NCI-H187 treated with DMSO at 0.1 percent for 48 hours (cell line): ENCODE measurements at regions not wholly inside any gene's neighbourhood (a gene's known extent, or its start where the extent isn't known, plus 50 kb on each side); places are given as distances from the start of the nearest gene placed in this dataset.

Experiments
- DNase-seq: peaks from one replicate; lab custom pipeline; 2025; lab: John Stamatoyannopoulos, UW

DNA sequence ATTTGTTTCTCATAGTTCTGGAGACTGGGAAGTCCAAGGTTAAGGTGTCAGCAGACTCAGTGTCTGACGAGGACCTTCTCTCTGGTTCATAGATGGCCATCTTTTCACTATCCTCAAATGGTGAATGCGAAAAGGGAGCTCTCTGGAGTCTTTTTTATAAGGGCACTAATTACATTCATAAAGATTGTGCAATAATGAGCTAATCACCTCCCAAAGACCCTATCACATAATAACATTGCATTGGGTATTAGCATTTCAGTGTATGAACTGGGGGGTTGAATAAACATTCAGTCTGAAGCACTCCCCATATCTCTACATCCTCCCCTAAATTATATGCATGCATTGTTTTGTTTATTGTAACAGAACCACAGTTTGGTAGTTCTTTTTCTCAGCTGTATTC is 1086.5 kb downstream of the CDH11 start:
- DNase-seq: no peak

DNA sequence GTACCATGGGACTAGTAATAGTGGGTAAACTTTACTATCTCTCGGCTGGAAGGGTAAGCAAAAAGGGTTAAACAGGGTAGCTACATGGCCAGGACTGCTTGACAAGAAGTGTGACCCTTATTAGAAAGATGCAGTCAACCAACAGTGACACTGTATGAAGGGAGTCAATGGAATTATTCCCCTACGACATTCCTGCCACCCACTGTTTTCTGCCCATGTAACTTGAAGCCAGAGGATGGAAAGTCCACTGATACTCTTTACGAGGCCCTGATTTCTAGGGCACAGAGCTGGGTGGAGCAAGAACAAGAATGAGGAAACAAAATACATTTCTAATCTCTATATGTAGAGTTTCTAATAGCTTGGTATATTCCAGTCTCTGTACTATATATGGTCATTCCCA is 1102.5 kb downstream of the CDH11 start:
- DNase-seq: no peak

DNA sequence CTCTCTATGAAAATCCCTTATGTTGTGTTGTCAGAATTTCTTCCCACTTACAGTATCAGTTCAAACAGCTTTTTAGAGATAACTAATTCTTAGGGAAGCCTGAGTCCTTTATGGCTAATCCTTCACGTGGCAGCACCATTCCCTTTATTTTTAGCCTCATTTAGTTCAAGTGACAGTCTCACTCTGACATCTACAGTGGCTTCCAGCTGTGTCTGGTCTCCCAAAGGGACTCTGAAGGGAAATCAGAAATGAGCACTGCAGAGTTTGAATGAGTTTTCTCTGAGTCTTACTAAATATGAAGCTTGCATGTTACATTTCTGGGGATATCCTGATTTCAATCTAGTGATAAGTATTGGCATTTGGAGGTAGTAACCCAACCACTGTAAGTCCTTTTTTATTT is 1104.1 kb downstream of the CDH11 start:
- DNase-seq: no peak

DNA sequence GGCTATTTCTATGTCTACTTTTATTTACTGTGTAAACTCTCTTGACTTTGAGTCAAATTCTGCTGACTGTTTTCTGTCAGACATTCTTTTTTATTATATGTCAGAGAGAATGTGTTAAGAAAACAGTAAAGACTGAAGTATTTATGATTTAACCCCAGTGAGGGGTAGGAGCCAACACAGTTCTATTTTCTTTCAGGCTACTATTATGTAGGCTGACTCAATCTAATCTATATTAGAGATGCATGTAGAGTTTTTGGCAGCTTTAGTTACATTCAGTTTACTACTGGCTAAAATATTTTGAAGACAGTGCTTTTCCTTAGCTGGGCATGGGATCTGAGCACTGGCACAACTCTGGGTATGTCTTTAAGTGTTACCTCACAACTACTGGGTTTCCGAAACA is 1108.0 kb downstream of the CDH11 start:
- no peak for DNase-seq

- DNase-seq: no peak
These were observed 1109.7 kb downstream of the CDH11 start for GRCh38 chr16:64012166-64012565.

- no peak for DNase-seq
These were observed 1110.2 kb downstream of the CDH11 start for GRCh38 chr16:64011650-64012049.

DNA sequence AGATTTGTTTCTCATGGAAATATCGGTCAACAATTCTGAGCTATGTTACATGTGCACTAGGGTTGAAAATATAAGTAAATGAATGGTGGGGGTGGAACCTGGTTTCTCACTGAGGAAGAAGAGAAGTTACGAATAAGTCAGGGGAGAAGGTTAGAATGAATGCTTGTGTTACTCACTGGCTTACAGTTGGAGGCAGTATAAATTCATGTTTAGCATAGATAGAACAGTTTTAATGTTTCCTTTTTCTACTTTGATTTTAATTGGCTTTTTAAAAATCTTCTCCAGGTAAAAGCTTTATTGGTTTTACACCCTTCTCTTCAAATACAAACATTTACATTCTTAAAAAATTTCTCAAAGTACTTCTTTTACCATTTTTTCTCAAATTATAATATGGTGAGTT is 1113.7 kb downstream of the CDH11 start:
- DNase-seq: no peak

GRCh38 chr16:64004116-64004515 is 1117.7 kb downstream of the CDH11 start:
- no peak for DNase-seq

DNA sequence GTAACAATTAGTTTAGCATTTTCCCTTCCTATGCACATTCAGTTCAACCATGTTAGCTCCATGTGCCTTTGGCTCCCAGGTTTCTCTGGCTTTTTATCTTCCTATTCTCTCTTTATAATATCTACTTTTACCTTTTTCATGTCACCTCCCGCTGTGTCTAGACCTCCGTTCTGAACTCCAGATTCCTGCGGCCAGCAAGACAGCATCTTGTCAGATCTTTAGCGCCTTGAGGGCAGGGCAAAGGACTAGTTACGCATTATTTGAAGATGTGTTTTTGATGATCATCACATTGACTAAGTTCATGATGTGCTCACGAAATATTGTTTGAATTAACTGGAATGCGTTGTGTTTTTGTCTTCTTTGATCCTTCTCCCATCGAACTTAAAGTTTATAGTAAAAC is 1126.8 kb downstream of the CDH11 start:
- DNase-seq: no peak

DNA sequence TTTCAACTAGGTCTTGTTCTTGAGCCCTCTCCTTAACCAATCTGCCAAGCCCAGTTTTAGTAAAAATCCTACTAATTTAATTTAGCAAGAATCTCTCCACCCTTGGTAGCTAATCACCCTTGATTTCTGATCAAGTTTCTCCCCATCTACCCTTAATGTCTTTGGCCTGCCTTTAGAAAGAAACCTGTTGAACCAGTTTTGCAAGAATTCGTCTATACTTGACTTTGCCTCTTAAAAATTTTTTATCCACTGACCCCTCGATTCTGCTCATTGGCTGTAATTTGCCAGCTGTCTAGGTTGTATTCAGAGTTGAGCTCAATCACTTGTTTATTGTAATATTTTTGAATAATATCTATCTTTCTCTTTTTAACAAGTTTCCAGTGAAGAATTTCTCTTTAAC is 1138.5 kb downstream of the CDH11 start:
- no peak for DNase-seq

DNA sequence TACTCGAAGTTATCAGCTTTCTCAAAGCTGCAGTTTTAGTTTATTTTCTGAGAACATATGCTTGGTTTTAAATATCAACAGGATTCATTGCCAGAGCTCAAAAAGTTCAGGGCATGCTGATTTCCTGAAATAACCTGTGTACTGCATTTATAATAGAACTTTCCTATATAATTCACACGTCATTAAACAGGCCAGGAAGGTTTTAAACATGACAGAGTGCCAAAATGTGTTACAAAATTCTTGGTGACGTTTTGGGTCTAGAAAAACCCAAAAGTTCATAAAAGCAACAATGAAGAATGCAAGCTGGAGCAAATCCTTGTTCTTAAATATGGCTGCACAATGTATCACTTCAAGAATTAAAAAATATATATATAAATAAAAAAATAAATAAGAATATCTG is 1139.1 kb downstream of the CDH11 start:
- no peak for DNase-seq

DNA sequence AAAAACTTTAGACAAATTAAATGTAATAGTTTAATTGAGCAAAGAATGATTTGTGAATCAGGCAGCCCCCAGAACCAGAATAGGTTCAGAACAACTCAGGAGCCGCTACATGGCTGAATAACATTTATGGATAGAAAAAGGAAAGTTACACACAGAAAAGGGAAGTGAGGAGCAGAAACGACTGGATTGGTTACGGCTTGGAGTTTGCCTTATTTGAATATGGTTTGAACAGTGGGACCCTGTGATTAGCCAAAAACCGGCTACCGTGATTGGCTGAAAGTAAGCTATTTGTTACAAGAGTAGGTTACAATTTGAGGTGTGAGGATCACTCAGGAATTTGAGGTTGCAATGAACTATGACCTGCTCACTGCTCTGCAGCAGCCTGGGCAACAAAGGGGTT is 1139.8 kb downstream of the CDH11 start:
- no peak for DNase-seq

DNA sequence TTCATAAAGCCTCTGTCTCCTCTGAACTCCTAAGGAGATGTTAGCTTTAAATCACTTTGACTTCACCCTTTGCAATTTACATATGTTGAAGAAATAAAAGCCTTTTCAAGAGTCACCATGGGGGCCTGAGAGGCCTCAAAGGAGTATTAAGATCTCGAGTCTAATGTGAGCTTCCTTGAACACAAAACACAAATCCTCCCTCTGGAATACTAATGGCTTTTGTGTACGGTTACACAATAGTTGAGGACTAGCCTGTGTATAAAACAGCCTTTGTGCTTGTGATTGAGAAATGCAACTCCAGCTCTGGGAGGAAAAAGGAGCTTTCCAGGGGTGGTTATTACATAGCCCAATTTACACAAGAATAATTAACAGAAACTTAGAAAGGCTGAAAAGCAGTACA is 1140.2 kb downstream of the CDH11 start:
- no peak for DNase-seq

GRCh38 chr16:63980763-63981162 is 1141.1 kb downstream of the CDH11 start:
- no peak for DNase-seq

GRCh38 chr16:63978240-63978639 is 1143.6 kb downstream of the CDH11 start:
- no peak for DNase-seq

- no peak for DNase-seq
These were observed 1145.5 kb downstream of the CDH11 start for GRCh38 chr16:63976345-63976744.

- no peak for DNase-seq
These were observed 1146.2 kb downstream of the CDH11 start for GRCh38 chr16:63975669-63976068.

GRCh38 chr16:63967966-63968365 is 1153.9 kb downstream of the CDH11 start:
- no peak for DNase-seq

DNA sequence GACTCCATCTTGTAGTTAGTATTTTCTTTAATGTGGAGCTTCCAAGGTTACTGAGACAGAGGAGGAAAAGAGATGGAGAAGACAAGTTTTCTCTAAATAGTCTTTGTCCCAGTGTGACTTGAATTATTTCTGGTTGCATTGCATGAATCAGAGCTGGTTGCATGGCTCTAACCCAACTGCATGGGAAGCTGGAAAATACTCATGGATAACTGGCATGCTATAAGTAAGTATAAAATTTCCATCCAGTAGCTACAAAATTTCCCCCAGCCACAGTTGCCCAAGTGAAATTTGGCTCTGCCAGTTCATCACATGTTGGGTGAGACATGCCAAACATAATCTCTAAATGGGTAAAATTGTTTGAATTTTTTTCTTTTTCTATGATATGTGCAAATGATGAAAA is 1161.5 kb downstream of the CDH11 start:
- no peak for DNase-seq

DNA sequence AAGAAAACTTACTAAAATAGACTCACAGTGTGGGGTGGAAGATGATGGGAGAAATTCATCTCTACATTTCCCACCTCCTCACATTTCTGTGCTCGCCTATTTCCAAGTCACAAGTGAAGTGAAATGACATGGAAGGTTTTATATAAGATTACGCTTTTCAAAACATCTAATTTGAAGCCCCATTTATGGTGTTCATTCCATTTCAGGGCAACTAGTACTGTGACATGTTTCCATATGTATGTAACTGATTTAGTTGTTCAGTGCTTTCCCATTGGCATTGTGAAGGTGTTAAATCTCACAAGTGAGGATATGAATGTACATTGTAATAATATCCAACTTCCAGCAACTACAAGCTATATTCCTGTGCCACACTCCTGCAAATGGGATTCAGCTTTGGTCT is 1174.8 kb downstream of the CDH11 start:
- DNase-seq: no peak

DNA sequence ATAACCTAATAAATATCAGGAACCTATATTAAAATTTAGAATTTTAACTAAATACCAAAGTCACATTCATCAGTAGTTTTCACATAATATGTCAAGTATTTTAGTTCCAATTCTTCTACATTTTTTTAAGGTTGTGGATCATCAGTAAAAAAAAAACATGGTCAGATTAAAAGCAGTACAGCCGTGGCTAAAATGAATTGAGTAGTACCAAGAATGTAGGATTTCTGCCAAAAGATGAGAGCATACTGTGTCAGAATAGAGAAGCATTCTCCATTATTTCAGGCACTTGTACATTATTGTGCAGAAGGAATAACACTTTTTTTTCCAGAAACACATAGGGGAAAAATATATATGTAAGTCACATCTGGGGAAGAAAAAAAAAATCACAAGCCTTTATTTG is 1176.1 kb downstream of the CDH11 start:
- no peak for DNase-seq

DNA sequence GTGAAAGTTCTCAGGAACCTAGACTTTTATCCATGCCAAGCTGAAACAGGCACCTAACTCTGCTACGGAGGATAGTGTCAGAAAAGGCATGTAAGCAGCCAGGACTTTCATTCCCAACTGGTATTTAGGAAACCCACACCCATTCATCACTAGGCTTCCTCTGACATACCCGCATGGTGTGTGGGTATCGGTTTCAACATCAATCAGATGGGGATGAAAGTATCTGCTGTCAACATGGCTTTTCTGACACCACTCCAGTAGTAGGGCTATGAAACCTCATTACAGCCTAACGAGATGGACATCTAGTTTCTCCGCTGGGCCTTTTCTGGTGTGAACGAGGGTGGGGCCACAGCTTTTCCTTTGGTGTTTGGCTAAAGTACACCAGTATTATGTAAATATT is 1178.3 kb downstream of the CDH11 start:
- no peak for DNase-seq

DNA sequence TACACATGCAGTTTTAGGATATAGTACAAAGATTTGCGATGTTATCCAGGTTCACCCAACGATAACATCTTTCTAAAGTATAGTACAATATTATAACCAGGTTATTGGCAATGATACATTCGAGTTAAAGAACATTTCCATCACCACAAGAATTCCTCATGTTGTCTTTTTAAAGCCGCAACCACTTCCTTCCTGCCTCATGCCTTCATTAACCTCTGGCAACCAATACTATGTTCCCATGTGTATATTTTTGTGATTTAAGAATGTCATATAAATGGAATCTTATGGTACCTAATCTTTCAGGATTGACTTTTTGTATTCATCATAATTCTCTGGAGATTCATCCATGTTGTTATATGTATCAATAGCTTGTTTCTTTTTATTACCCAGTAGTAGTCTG is 1183.2 kb downstream of the CDH11 start:
- no peak for DNase-seq

GRCh38 chr16:63933841-63934240 is 1188.0 kb downstream of the CDH11 start:
- no peak for DNase-seq

DNA sequence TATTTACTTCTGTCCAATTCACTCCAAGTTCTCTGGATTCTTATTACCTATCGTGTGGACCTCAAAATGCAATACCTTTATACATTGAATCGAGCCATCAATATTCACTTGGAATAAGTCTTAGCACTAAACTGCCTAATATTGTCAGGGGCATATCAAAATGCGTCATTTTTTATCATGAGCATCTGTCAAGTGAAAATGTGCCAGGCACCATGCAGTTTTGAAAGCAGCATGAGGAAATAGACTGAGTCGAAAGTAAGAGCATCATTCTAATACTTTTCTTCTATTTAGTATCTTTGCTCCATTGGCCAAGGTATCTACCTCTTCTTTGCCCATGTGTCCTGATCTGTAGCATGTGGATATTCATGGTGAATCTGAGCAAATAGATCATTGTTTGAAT is 1193.4 kb downstream of the CDH11 start:
- DNase-seq: no peak
